HG03280 (cell line): ENCODE measurements at regions not wholly inside any gene's neighbourhood (a gene's known extent, or its start where the extent isn't known, plus 50 kb on each side); places are given as distances from the start of the nearest gene placed in this dataset.

Source experiments
- ATAC-seq: cut with Tn5 transposase; IDR thresholded peaks from one replicate; pipeline ENCODE4 v1.9.1; 2021; ENCODE audit warnings: mild to moderate bottlenecking, moderate library complexity; ENCODE audit not compliant: unreplicated experiment

- ATAC-seq, result no peak
These were observed 323.7 kb upstream of the CDH11 start for GRCh38 chr16:65445313-65446260.

- no peak for ATAC-seq
These were observed 319.6 kb upstream of the CDH11 start for GRCh38 chr16:65441501-65441900.

- no peak for ATAC-seq
These were observed 307.8 kb upstream of the CDH11 start for GRCh38 chr16:65429504-65430181.

GRCh38 chr16:65426484-65426883 lies 304.6 kb upstream of the CDH11 start:
- no peak for ATAC-seq

GRCh38 chr16:65422934-65423333 lies 301.1 kb upstream of the CDH11 start:
- no peak for ATAC-seq

GRCh38 chr16:65421596-65421995 lies 299.7 kb upstream of the CDH11 start:
- no peak for ATAC-seq

- ATAC-seq, result no peak
These were observed 296.6 kb upstream of the CDH11 start for GRCh38 chr16:65418435-65418834.

- no peak for ATAC-seq
These were observed 293.6 kb upstream of the CDH11 start for GRCh38 chr16:65415460-65415859.

- no peak for ATAC-seq
These were observed 292.6 kb upstream of the CDH11 start for GRCh38 chr16:65414284-65414984.

- ATAC-seq, result no peak
These were observed 292.0 kb upstream of the CDH11 start for GRCh38 chr16:65413861-65414260.

- ATAC-seq, result no peak
These were observed 288.9 kb upstream of the CDH11 start for GRCh38 chr16:65410801-65411200.

- ATAC-seq, result no peak
These were observed 287.6 kb upstream of the CDH11 start for GRCh38 chr16:65409510-65409909.

- no peak for ATAC-seq
These were observed 285.1 kb upstream of the CDH11 start for GRCh38 chr16:65406933-65407332.

- ATAC-seq, result no peak
These were observed 284.3 kb upstream of the CDH11 start for GRCh38 chr16:65406116-65406515.

GRCh38 chr16:65394281-65394680 lies 272.4 kb upstream of the CDH11 start:
- no peak for ATAC-seq

- ATAC-seq, result no peak
These were observed 271.1 kb upstream of the CDH11 start for GRCh38 chr16:65392806-65393565.

- no peak for ATAC-seq
These were observed 266.7 kb upstream of the CDH11 start for GRCh38 chr16:65388592-65388991.

- no peak for ATAC-seq
These were observed 264.8 kb upstream of the CDH11 start for GRCh38 chr16:65386672-65387071.

- ATAC-seq, result no peak
These were observed 262.6 kb upstream of the CDH11 start for GRCh38 chr16:65384441-65384840.

- ATAC-seq, result no peak
These were observed 255.3 kb upstream of the CDH11 start for GRCh38 chr16:65377195-65377594.

- no peak for ATAC-seq
These were observed 254.7 kb upstream of the CDH11 start for GRCh38 chr16:65376601-65377000.
